Nephron progenitor cell (in vitro differentiated cells): ENCODE measurements at regions not wholly inside any gene's neighbourhood (a gene's known extent, or its start where the extent isn't known, plus 50 kb on each side); places are given as distances from the start of the nearest gene placed in this dataset.

Experiments used
- DNase-seq: peaks from one replicate; pipeline ENCODE4 v3.0.0; 2021
- H3K27ac Mint-ChIP-seq: 2 replicates; pipeline ENCODE4 v1.8.0; 2021; ENCODE audit warnings: mild to moderate bottlenecking, moderate library complexity, mixed read lengths
- H3K27me3 Mint-ChIP-seq: 2 replicates; pipeline ENCODE4 v1.8.0; 2021; ENCODE audit warnings: mild to moderate bottlenecking, low read depth, mixed read lengths; ENCODE audit not compliant: poor library complexity
- H3K36me3 Mint-ChIP-seq: 2 replicates; pipeline ENCODE4 v1.8.0; 2021; ENCODE audit warnings: low read depth, mixed read lengths
- H3K4me1 Mint-ChIP-seq: 2 replicates; pipeline ENCODE4 v1.8.0; 2021; ENCODE audit warnings: mixed read lengths
- H3K4me3 Mint-ChIP-seq: 2 replicates; pipeline ENCODE4 v1.8.0; 2021; ENCODE audit warnings: mild to moderate bottlenecking, moderate library complexity, mixed read lengths
- H3K9me3 Mint-ChIP-seq: 2 replicates; pipeline ENCODE4 v1.8.0; 2021; ENCODE audit warnings: mild to moderate bottlenecking, moderate library complexity, mixed read lengths
- TF ChIP-seq, protein P1 (sequence below): fragments of 200-600 bp; sonication (generic); IDR thresholded peaks from 2 replicates; pipeline ENCODE4 v1.5.0; 2021; ENCODE audit warnings: antibody characterized with exemption

DNA sequence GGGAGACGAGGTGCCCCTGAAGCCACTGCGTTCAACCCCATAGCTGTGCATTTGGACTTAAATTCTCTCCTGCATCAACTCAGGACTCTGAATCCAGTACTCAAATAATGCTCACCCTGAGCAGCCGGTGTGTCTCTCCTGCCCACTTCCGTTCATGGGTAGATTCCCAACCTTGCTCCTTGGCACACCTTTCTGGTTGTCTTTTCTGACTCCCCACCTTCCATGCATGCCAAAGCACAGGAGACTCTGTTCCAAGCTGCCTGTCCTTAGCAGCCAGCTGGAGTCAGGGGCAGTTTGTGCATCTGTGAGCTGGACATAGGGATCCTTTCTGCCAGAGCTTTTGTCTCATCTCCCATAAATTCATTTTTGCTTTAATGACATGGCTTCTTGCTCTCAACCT, 1242.5 kb downstream of the TBC1D22A start:
- no peak for DNase-seq
- no peaks in the 10 kb centered on the region for H3K36me3 Mint-ChIP-seq
- H3K27me3 Mint-ChIP-seq, result peaks cover 15% of the 10 kb centered on the region
- H3K9me3 Mint-ChIP-seq, result peaks cover 26% of the 10 kb centered on the region
- H3K4me3 Mint-ChIP-seq, result no peak overlapping the region
- H3K4me1 Mint-ChIP-seq, result no peaks in the 10 kb centered on the region
- H3K27ac Mint-ChIP-seq, result no peak overlapping the region
- TF ChIP-seq, protein P1, sequence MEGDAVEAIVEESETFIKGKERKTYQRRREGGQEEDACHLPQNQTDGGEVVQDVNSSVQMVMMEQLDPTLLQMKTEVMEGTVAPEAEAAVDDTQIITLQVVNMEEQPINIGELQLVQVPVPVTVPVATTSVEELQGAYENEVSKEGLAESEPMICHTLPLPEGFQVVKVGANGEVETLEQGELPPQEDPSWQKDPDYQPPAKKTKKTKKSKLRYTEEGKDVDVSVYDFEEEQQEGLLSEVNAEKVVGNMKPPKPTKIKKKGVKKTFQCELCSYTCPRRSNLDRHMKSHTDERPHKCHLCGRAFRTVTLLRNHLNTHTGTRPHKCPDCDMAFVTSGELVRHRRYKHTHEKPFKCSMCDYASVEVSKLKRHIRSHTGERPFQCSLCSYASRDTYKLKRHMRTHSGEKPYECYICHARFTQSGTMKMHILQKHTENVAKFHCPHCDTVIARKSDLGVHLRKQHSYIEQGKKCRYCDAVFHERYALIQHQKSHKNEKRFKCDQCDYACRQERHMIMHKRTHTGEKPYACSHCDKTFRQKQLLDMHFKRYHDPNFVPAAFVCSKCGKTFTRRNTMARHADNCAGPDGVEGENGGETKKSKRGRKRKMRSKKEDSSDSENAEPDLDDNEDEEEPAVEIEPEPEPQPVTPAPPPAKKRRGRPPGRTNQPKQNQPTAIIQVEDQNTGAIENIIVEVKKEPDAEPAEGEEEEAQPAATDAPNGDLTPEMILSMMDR, result no peak

DNA sequence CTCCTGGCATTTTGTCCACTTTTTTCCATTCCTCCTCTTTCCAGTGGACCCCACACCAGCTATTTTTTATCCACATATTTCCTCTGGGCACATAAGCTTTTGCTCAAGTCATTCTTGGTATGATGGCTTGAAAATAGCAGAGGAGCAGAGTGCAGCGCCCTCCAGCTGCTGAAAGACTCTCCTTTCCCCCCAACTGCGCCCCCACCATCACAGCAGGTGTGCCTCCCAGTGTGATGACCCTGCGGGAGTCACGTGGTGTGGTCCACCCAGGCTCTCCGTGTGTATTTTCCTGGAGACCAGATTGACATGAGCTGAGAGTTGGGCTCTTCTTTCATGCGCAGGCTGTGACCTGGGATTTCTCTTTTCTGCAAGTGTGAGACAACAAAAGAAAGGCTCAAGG, 1241.6 kb downstream of the TBC1D22A start:
- Mint-ChIP-seq H3K9me3 (peaks cover 29% of the 10 kb centered on the region), H3K27ac (no peak overlapping the region), H3K4me1 (no peaks in the 10 kb centered on the region), H3K4me3 (no peak overlapping the region), H3K36me3 (no peaks in the 10 kb centered on the region), H3K27me3 (peaks cover 15% of the 10 kb centered on the region)
- DNase-seq, result no peak
- TF ChIP-seq, protein P1, result no peak

DNA sequence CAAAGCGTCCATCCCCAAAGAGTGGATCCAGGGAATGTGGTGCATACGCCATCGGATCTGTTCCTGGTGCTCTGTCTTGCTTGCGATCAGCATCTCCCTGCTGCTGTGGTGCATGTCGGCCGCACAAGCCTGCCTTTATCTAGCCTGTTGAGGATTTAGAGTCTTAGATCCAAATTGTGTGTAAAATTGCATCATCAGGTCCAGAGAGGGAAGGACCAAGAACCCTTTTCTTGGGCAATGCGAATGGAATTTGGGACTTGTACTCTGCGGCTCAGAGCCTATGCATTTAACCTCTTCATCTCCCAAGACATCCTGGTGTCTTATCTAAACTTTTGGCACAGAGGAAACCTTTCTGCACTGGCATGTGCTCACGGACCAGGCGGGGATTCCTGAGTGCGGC, 1238.7 kb downstream of the TBC1D22A start:
- H3K27me3 Mint-ChIP-seq, result peaks cover 8% of the 10 kb centered on the region
- no peaks in the 10 kb centered on the region for H3K36me3 Mint-ChIP-seq
- no peak overlapping the region for H3K27ac Mint-ChIP-seq
- no peak for DNase-seq
- TF ChIP-seq, protein P1, result no peak
- no peak overlapping the region for H3K4me3 Mint-ChIP-seq
- H3K4me1 Mint-ChIP-seq, result peaks cover 9% of the 10 kb centered on the region
- peaks cover 35% of the 10 kb centered on the region for H3K9me3 Mint-ChIP-seq

DNA sequence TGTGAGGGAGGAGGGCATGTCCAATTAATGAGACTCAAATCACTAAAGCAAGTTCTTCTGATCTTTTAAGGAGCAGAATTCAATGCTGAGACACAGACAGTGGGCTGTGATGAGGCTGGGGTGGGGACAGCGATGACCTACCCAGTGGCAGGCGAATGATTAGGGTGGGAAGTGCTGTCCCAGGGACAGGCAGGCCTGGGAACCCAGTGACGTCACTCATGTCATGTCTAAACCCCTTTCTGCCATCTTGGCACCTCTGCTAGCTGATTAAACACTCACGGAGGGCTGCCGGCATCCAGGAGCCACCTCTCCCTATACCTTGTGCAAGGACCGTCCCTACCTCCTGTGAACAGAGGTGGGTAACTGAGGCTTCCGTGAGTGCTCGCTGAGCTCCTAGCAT, 1235.2 kb downstream of the TBC1D22A start:
- Mint-ChIP-seq H3K9me3 (peaks cover 46% of the 10 kb centered on the region), H3K27ac (peak overlapping the region; percentile 81), H3K4me1 (peaks cover 9% of the 10 kb centered on the region), H3K27me3 (peaks cover 8% of the 10 kb centered on the region), H3K4me3 (no peak overlapping the region), H3K36me3 (no peaks in the 10 kb centered on the region)
- TF ChIP-seq, protein P1, result no peak
- DNase-seq, result no peak

DNA sequence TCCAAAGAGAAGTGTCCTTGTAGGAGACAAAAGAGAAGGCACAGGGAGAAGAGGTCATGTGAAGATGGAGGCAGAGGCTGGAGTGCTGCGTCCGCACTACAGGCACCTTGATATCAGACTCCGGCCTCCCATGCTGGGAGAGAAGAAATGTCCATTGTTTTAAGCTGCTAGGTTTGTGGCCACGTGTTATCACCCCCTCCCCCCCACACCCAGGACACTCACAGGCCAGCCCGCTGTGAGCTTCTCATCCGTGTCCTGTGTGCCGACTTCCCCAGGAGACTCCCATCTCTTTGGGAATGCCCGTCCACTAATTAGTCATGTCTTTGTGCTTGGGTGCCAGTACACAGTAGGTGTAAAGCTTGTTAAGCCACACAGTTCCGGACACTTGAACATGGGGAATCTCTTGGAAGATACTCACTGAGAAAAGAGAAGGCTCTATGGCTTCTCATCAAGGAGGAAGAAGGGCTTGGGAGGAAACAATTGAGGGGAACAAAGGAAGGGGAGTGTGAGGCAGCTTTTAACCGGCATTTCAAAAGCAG, 1234.7 kb downstream of the TBC1D22A start:
- Mint-ChIP-seq H3K27ac (peak overlapping the region; percentile 81), H3K4me3 (no peak overlapping the region), H3K4me1 (peaks cover 9% of the 10 kb centered on the region), H3K9me3 (peaks cover 46% of the 10 kb centered on the region), H3K27me3 (peaks cover 8% of the 10 kb centered on the region), H3K36me3 (no peaks in the 10 kb centered on the region)
- TF ChIP-seq, protein P1, result no peak
- DNase-seq, result no peak

DNA sequence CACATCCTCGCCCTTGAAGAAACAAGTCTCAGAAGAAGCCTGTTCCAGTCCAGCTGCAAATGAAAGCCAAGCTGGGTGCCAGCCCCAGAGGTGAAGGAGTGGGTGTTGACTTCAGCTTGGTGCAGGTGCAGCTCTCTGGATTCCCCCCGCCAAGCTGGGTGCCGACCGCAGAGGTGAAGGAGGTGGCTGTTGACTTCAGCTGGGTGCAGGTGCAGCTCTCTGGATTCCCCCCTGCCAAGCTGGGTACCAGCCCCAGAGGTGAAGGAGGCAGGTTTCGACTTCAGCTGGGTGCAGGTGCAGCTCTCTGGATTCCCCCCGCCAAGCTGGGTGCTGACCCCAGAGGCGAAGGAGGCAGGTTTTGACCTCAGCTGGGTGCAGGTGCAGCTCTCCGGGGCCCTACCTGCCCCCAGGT, 1234.0 kb downstream of the TBC1D22A start:
- H3K27me3 Mint-ChIP-seq, result peaks cover 4% of the 10 kb centered on the region
- DNase-seq, result no peak
- H3K36me3 Mint-ChIP-seq, result no peaks in the 10 kb centered on the region
- peaks cover 9% of the 10 kb centered on the region for H3K4me1 Mint-ChIP-seq
- H3K9me3 Mint-ChIP-seq, result peaks cover 45% of the 10 kb centered on the region
- no peak overlapping the region for H3K27ac Mint-ChIP-seq
- TF ChIP-seq, protein P1, result no peak
- no peak overlapping the region for H3K4me3 Mint-ChIP-seq
